ENCODE measurements at regions not wholly inside any gene's neighbourhood (a gene's known extent, or its start where the extent isn't known, plus 50 kb on each side); places are given as distances from the start of the nearest gene placed in this dataset.
A peak's percentile ranks its signal among the peaks of the same experiment; 100 is the strongest.
"Not testable (repeated sequence)": the region's sequence is repeated elsewhere in the genome, so short reads cannot be mapped to it uniquely, and the experiment has no call there.

DNA sequence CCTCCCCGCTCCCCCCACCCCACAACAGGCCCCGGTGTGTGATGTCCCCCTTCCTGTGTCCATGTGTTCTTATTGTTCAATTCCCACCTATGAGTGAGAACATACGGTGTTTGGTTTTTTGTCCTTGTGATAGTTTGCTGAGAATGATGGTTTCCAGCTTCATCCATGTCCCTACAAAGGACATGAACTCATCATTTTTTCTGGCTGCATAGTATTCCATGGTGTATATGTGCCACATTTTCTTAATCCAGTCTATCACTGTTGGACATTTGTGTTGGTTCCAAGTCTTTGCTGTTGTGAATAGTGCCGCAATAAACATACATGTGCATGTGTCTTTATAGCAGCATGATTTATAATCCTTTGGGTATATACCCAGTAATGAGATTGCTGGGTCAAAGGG, 104.3 kb downstream of the MTPN start:
- H3K27me3 Mint-ChIP-seq, H3K4me3 Mint-ChIP-seq, DNase-seq, H3K9me3 Mint-ChIP-seq, ATAC-seq, H3K27ac Mint-ChIP-seq, H3K4me1 Mint-ChIP-seq: not testable (repeated sequence)

DNA sequence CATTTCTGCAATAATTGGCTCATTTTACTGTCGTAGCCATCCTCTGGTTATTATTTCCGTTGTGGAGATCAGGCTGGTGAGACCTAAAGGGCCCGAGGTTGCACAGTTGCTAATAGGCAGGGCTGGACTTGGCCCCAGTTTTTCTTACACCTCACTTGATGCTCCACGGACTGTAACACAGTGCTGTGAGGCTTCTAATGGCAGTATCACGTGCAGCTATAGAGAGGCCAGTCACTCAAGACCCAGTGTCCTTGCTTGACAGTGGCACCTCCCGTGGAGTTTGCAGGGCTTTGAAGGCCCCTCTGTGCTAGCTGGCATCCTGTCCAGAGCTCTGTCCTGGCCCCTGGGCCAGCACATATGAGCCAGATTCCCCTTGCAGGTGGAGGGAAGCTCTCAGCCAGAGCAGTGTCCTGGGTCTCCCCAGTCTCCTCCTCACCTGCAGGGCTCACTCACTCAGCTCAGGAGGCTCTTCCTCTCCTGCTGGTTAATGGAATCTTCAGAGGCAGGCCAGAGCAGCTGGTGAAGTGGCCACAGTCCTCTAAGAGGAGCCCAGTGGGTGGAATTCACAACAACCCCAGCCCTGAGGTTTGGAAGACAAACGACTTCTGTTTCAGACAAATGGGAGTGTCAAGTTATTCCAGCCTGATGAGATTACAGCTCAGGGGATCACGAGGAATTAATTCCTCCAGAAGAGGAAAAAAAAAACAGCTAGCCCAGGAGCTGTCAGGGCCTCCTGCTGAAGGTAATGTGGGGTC, 114.2 kb upstream of the FAM180A start:
- H3K4me1 Mint-ChIP-seq, result no peaks in the 10 kb centered on the region
- H3K27me3 Mint-ChIP-seq, result no peaks in the 10 kb centered on the region
- H3K9me3 Mint-ChIP-seq, result no peaks in the 10 kb centered on the region
- DNase-seq (no peak), ATAC-seq (no peak)
- no peak overlapping the region for H3K4me3 Mint-ChIP-seq
- no peak overlapping the region for H3K27ac Mint-ChIP-seq

DNA sequence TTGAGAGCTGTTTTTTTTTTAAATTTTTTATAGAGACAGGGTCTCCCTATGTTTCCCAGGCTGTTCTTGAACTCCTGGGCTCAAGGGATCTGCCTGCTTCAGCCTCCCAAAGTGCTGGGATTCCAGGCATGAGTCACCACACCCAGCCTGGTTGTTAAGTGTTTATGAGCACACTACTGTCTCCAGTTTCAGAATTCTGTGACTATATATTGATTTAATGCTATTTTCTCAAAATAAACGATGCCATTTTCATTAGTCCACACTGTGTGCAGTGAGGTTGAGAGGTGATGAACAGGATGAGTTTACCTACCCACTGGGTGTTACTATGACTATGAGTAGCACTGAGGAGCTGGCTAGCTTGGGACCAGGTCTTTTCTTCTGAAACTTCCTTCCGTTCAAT, 110.9 kb upstream of the FAM180A start:
- ATAC-seq, result no peak
- Mint-ChIP-seq H3K4me1 (no peaks in the 10 kb centered on the region), H3K4me3 (no peak overlapping the region), H3K27me3 (no peaks in the 10 kb centered on the region), H3K9me3 (no peaks in the 10 kb centered on the region), H3K27ac (no peak overlapping the region)
- DNase-seq, result no peak

DNA sequence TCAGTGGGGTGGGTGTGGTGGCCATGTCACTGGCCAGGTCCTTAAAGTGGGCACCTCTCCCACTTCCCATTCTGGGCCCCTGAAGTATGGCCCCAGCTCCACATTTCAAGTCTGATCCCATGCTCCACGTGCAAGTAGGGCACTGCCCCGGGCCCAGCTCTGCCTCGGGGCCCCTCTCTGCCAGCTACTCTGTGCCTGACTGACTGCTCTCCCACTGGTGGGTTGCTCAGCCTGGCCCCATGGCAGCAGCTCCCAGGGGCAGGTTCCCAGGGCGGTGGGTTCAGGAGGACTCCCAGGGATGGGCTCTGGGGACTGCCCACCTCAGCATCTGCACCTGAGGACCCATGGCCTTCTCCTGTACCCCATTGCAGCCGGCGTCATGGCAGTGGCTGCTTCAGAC, 110.2 kb upstream of the FAM180A start:
- H3K4me3 Mint-ChIP-seq, result no peak overlapping the region
- DNase-seq, result no peak
- H3K27ac Mint-ChIP-seq, result no peak overlapping the region
- no peaks in the 10 kb centered on the region for H3K4me1 Mint-ChIP-seq
- no peaks in the 10 kb centered on the region for H3K9me3 Mint-ChIP-seq
- peaks cover under 1% of the 10 kb centered on the region for H3K27me3 Mint-ChIP-seq
- no peak for ATAC-seq

DNA sequence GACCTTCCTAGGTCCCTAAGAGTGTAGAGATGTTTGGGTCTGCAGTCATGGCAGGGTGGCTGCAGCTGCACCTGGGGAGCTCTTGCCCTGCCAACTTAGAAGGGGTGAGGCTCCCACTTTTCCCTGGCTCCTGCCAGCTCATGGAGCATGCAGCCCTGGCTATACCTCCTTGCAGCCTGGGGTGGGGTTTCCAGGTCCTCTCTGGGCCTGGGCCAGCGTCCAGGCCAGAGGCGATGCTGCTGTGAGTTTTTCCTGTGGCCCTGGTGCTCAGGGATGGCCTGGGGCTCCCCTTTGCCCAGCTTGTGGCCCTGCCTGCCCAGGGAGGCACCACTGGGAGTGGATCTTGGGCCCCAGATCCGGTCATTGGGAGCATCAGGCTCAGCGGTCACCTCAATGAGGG, 109.8 kb upstream of the FAM180A start:
- H3K4me1 Mint-ChIP-seq, result no peaks in the 10 kb centered on the region
- DNase-seq (no peak), ATAC-seq (no peak)
- H3K27me3 Mint-ChIP-seq, result peaks cover 5% of the 10 kb centered on the region
- H3K9me3 Mint-ChIP-seq, result no peaks in the 10 kb centered on the region
- no peak overlapping the region for H3K4me3 Mint-ChIP-seq
- no peak overlapping the region for H3K27ac Mint-ChIP-seq

DNA sequence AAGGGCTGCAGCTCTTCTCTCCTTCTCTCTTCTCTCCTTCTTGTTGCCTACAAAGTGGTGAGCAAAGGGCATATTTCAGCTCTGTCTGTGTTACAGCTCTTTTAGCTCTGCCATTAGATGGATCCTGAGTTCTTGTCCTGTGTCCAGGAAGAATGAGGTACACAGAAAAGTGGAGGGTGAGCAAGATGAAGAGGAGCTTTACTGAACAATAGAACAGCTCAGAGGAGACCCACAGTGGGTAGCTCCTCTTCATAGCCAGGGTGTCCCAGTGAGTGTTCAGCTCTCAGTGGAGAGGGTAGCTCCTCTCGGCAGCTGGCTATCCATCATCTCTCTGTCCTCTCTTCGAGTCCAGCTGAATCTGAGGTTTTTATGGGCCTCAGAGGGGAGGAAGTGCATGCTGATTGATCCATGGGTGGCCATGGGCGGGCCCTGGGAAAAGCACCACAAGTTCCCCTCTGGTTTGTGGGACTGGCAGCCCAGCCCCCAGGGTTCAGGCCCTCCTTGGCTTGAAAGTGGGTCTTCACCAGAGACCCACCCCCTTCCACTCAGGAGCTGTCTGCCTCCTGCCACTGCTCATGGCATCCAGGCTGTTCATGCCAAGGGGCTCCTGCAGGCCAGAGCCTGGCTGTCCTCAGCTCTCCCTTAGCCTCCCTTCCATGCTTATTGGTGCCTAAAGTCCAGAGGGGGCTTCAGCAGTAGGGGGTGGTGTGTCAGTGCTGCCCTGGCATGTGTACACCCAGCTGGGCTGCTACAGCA, 109.1 kb upstream of the FAM180A start:
- Mint-ChIP-seq H3K27ac (no peak overlapping the region), H3K27me3 (peaks cover 9% of the 10 kb centered on the region), H3K9me3 (no peaks in the 10 kb centered on the region), H3K4me1 (no peaks in the 10 kb centered on the region), H3K4me3 (no peak overlapping the region)
- no peak for ATAC-seq
- DNase-seq, result no peak

DNA sequence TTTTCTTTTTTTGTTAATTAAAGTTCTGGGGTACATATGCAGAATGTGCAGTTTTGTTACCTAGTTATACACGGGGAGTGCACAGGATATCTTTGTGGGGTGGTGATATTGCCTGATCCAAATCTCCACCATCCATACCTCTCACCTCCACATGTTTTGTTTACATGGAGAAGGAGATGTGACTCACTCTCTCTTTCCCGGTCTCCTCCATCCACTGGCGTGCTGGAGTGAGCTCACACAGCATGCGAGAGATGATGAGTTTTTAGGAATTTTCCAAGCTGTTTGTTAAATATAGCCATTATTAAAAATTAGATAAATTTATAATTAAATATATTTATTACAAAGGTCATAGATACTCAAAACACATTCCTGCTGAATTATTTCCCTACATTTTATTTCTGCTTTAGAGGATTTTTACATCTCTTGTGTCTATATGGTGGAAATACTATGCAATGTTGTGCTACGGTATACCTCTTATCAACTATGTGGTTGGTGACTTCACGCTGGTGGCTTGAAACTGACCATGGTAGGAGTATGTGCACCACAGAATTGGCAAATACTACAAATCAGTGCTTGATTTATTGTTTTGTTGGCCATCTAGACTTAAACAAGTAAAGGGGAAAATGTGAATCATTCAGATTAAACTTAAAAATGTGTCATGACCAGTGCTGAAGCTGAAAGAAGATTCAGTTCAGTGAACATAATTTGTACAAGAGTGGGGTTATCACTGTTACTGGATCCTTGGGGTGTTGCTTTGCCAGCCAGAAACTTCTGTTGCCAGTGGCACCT, 107.9 kb upstream of the FAM180A start:
- ATAC-seq (no peak), DNase-seq (no peak)
- no peak overlapping the region for H3K27ac Mint-ChIP-seq
- peaks cover 0 to 7% of the 10 kb centered on the region in 2 donors for H3K9me3 Mint-ChIP-seq
- H3K27me3 Mint-ChIP-seq, result peaks cover 9% of the 10 kb centered on the region
- no peak overlapping the region for H3K4me3 Mint-ChIP-seq
- H3K4me1 Mint-ChIP-seq, result no peaks in the 10 kb centered on the region

DNA sequence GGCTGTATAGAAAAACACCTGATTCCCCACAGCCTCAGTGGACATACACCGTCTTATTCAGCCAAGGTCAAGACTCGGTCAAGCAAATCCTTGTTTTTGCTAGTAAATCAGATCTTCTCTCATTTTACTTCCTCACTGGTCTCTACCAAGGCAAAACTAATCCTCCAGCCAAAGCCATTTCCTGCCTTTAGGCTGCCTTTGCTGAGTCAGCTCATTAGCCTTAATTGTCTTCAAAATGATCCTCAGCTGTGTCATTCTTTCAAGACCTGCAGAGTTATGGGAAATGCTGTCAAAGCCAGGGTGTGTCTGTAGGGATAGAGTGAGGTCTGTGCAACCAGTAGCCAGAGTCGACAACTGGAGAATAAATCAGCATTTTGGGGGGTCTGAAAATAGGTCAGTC, 107.2 kb upstream of the FAM180A start:
- no peak for ATAC-seq
- H3K4me3 Mint-ChIP-seq, result no peak overlapping the region
- peaks cover 9% of the 10 kb centered on the region for H3K27me3 Mint-ChIP-seq
- H3K9me3 Mint-ChIP-seq, result peaks cover 0 to 7% of the 10 kb centered on the region in 2 donors
- no peak for DNase-seq
- no peaks in the 10 kb centered on the region for H3K4me1 Mint-ChIP-seq
- no peak overlapping the region for H3K27ac Mint-ChIP-seq

DNA sequence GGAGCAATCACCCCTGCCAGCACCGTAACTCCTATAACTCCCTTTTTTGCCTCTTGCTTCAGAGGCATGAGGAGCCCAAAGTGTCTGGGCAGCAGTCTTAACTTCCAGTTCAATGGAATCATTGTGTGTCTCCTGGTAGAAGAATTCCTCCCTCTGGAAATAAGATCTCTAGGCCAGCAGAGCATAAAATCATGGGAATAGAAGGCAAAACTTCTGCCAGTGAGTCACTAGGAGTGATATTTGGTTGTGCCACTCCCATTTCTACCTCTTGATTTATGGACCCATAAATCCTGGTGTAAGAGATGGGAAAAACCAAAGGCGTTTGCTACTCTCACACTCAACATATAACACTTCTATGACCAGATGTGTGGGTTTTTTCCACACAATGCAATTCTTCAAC, 104.9 kb upstream of the FAM180A start:
- H3K4me1 Mint-ChIP-seq, result no peaks in the 10 kb centered on the region
- peaks cover 9% of the 10 kb centered on the region for H3K27me3 Mint-ChIP-seq
- DNase-seq, result no peak
- H3K4me3 Mint-ChIP-seq, result no peak overlapping the region
- H3K9me3 Mint-ChIP-seq, result peaks cover 0 to 7% of the 10 kb centered on the region in 2 donors
- H3K27ac Mint-ChIP-seq, result no peak overlapping the region
- no peak for ATAC-seq

DNA sequence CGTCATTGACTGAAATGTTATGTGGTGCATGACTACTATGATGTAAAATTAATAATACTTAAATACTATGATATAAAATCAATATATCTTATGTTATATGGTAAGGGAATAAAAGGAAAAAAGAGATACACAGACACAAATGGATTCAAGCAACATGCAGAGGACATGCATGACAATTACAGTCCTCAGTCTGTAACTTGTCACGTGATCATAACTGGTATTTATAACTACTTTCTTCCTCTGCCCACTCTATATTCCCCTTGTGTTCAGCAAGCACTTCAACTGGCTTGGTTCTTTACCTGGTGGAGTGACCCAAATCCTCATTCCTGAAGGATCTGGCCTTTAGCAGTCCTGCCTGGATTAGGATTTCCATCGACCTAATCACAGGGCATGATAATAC, 104.4 kb upstream of the FAM180A start:
- no peak for ATAC-seq
- no peak for DNase-seq
- Mint-ChIP-seq H3K4me3 (no peak overlapping the region), H3K4me1 (no peaks in the 10 kb centered on the region), H3K27me3 (peaks cover 9% of the 10 kb centered on the region), H3K27ac (no peak overlapping the region), H3K9me3 (peaks cover 0 to 7% of the 10 kb centered on the region in 2 donors)

DNA sequence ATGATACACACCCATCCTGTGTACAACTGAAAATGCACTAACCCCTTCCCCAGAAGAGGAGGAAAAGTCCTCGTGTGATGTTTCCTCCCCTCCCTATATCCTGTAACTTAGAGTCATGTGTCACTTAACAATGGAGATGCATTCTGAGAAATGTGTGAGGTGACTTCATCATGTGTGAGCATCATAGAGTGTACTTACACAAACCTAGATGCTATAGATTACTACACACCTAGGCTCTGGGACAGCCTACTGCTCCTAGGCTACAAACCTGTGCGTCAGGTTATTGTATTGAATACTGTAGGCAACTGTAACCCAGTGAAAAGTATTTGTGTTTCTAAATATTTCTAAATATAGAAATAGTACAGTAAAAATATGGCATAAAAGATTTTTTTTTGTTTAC, 98.6 kb upstream of the FAM180A start:
- H3K27ac Mint-ChIP-seq, result peak overlapping the region in 1 of 2 donors; percentile 2
- ATAC-seq (no peak), DNase-seq (no peak)
- H3K9me3 Mint-ChIP-seq, result peaks cover 0 to 10% of the 10 kb centered on the region in 2 donors
- no peaks in the 10 kb centered on the region for H3K4me1 Mint-ChIP-seq
- no peak overlapping the region for H3K4me3 Mint-ChIP-seq
- no peaks in the 10 kb centered on the region for H3K27me3 Mint-ChIP-seq

DNA sequence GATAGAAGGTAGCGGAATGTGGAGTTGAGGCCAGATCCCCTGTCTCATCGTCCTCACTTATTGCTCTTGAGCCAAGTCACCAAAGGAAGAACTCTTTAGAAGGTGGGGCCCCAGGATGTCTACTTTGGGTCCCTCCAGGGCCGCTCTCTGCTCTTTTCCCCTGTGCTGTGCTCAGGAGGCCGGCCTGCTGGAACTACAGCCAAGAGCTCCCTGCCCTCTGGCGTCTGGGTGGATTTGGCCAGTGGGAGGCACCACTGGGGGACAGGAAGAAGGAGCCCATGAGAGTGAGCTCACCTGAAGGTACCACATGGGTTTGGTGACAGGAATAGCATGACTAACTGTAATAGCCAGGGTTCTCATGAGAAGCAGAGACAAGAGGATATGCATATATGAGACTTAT, 97.7 kb upstream of the FAM180A start:
- no peaks in the 10 kb centered on the region for H3K27me3 Mint-ChIP-seq
- no peak for ATAC-seq
- no peak for DNase-seq
- H3K4me3 Mint-ChIP-seq, result no peak overlapping the region
- H3K27ac Mint-ChIP-seq, result no peak overlapping the region
- peaks cover 0 to 6% of the 10 kb centered on the region in 2 donors for H3K9me3 Mint-ChIP-seq
- H3K4me1 Mint-ChIP-seq, result no peaks in the 10 kb centered on the region

DNA sequence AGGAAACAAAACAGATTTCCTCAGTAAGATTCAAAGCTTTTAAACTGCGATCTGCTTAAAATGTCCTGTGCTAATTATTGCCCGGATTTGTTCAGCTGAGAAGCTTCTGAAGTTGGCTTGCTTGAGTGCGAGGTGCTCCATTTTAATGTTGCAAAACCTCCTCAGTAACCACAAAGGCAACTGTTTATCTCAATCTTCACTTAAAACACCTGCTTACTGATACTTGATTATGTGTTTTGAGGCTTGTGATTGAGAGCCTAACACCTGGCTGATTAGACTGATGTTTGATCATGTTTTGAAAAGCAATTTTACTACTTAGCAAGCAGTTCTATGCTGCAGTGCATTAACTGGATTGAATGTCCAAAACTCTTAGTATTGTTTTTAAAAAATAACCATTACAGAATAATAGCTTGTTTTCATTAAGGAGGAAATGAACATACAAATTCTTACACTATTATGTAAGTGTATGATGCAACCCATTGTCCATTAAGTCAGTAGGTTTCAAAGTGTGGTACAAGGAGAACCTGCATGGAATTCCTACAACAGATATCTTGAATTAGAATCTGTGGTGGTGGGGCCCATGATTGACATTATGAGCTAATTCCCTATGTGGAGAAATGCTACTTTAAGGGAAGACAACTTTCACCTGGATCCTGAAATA, 96.9 kb upstream of the FAM180A start:
- Mint-ChIP-seq H3K4me1 (no peaks in the 10 kb centered on the region), H3K9me3 (peaks cover 0 to 6% of the 10 kb centered on the region in 2 donors), H3K4me3 (no peak overlapping the region), H3K27ac (no peak overlapping the region), H3K27me3 (no peaks in the 10 kb centered on the region)
- ATAC-seq (no peak), DNase-seq (no peak)

DNA sequence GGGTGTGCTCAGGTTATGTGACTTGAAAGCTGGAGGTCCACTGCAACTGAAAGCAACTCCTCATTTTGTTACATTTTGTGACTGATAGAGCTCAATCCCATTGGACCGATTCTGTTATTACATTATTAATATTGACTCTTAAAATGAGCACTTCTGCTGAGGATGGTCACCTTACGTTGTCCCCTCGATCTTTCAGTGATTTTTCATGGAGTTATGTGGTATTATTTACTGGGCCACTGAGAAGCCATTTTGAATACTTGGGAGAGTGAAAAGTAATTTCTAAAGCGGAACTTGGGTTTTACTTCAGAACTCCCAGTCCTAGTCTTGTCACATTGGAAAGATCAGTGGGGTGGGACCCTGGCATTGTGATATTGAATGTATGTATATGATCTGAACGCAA, 96.3 kb upstream of the FAM180A start:
- no peak for DNase-seq
- peaks cover 0 to 6% of the 10 kb centered on the region in 2 donors for H3K9me3 Mint-ChIP-seq
- no peak for ATAC-seq
- H3K27me3 Mint-ChIP-seq, result no peaks in the 10 kb centered on the region
- no peak overlapping the region for H3K27ac Mint-ChIP-seq
- no peaks in the 10 kb centered on the region for H3K4me1 Mint-ChIP-seq
- no peak overlapping the region for H3K4me3 Mint-ChIP-seq

DNA sequence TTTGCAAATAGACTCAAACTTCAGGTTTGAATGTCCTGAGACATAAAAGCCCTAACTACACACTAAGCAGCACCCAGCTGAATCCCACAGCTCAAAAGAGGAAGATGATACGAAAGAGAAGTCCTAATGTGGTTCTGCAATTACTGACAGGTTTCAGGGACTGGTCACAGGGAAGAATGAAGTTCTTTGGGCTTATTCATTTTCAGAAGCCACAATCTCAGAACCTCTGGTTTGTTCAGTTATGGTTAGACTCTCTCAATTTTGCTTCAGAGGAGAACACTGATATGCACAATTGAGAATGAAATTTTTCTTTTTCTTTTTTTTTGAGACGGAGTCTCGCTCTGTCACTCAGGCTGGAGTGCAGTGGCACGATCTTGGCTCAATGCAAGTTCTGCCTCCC, 94.6 kb upstream of the FAM180A start:
- no peak overlapping the region for H3K27ac Mint-ChIP-seq
- DNase-seq, result no peak
- H3K4me1 Mint-ChIP-seq, result no peaks in the 10 kb centered on the region
- H3K9me3 Mint-ChIP-seq, result peaks cover 0 to 6% of the 10 kb centered on the region in 2 donors
- no peak overlapping the region for H3K4me3 Mint-ChIP-seq
- peak; percentile 66 for ATAC-seq
- H3K27me3 Mint-ChIP-seq, result no peaks in the 10 kb centered on the region
